Upper lobe of right lung (tissue), 1 donor: ENCODE measurements at regions not wholly inside any gene's neighbourhood (a gene's known extent, or its start where the extent isn't known, plus 50 kb on each side); places are given as distances from the start of the nearest gene placed in this dataset.
"Not testable (repeated sequence)": the region's sequence is repeated elsewhere in the genome, so short reads cannot be mapped to it uniquely, and the experiment has no call there.

ENCODE experiments used
- ATAC-seq: fragments of 200-7000 bp; cut with Tn5 transposase; one replicate; pipeline ENCODE4 v1.9.1; 2020; ENCODE audit warnings: mild to moderate bottlenecking, moderate library complexity
- DNase-seq: peaks from one replicate; pipeline ENCODE4 v3.0.0-alpha.2; 2020
- H3K27ac ChIP-seq: fragments of 200-600 bp; one replicate; pipeline ENCODE4 v1.8.0; 2022
- H3K27me3 ChIP-seq: fragments of 200-600 bp; one replicate; pipeline ENCODE4 v1.8.0; 2022; ENCODE audit warnings: mild to moderate bottlenecking
- H3K36me3 ChIP-seq: fragments of 200-600 bp; one replicate; pipeline ENCODE4 v1.8.0; 2022
- H3K4me1 ChIP-seq: fragments of 200-600 bp; one replicate; pipeline ENCODE4 v1.8.0; 2022
- H3K4me3 ChIP-seq: fragments of 200-600 bp; one replicate; pipeline ENCODE4 v1.8.0; 2022; ENCODE audit warnings: mild to moderate bottlenecking
- H3K9me3 ChIP-seq: fragments of 200-600 bp; one replicate; pipeline ENCODE4 v1.8.0; 2022
- CTCF ChIP-seq: fragments of 200-600 bp; IDR thresholded peaks from one replicate; pipeline ENCODE4 v1.8.0; 2022; ENCODE audit warnings: antibody characterized with exemption
- intact Hi-C: fragments of 100-400 bp; cut with DNase I; formaldehyde crosslinking; loops from one replicate; pipeline ENCODE4 v1.11.0; 2022
- donor health status: DM: no; HTN: yes; CAD: no; lungs with severe emphysema.

GRCh38 chr7:35900651-35901050, 99.8 kb downstream of the SEPTIN7 start:
- TF ChIP-seq CTCF, result no peak
- Histone ChIP-seq H3K4me1 (no peaks in the 10 kb centered on the region), H3K36me3 (peaks cover 73% of the 10 kb centered on the region), H3K4me3 (no peak overlapping the region), H3K27ac (no peak overlapping the region), H3K27me3 (no peaks in the 10 kb centered on the region), H3K9me3 (no peaks in the 10 kb centered on the region)
- ATAC-seq (no peak), DNase-seq (no peak)
- intact Hi-C loops, result loop anchor here (10.0 kb wide), 1 partner anchor 196 kb away; no protein-coding TSS in a partner anchor

- Histone ChIP-seq H3K9me3 (no peaks in the 10 kb centered on the region), H3K4me1 (no peaks in the 10 kb centered on the region), H3K36me3 (peaks cover 41% of the 10 kb centered on the region), H3K4me3 (no peak overlapping the region), H3K27me3 (no peaks in the 10 kb centered on the region), H3K27ac (no peak overlapping the region)
- intact Hi-C loops, result loop anchor here (10.0 kb wide), 1 partner anchor 201 kb away; no protein-coding TSS in a partner anchor
- DNase-seq (no peak), ATAC-seq (no peak)
- TF ChIP-seq CTCF, result no peak
Measured at GRCh38 chr7:35905555-35905954, 104.7 kb downstream of the SEPTIN7 start.

- intact Hi-C loops, result loop anchor here (10.0 kb wide), 1 partner anchor 202 kb away; no protein-coding TSS in a partner anchor
- no peak overlapping the region for H3K4me3 ChIP-seq
- TF ChIP-seq CTCF, result peak; percentile 93
Measured at GRCh38 chr7:35906191-35906908, 105.5 kb downstream of the SEPTIN7 start.

GRCh38 chr7:35908331-35909216, 107.7 kb downstream of the SEPTIN7 start:
- ATAC-seq (no peak), DNase-seq (no peak)
- H3K36me3 ChIP-seq, result peaks cover 20% of the 10 kb centered on the region
- H3K9me3 ChIP-seq, result no peaks in the 10 kb centered on the region
- no peak overlapping the region for H3K27ac ChIP-seq
- intact Hi-C loops, result loop anchor here (10.0 kb wide), 1 partner anchor 204 kb away; no protein-coding TSS in a partner anchor
- no peak for TF ChIP-seq CTCF
- no peaks in the 10 kb centered on the region for H3K4me1 ChIP-seq
- H3K4me3 ChIP-seq, result no peak overlapping the region
- no peaks in the 10 kb centered on the region for H3K27me3 ChIP-seq

More at GRCh38 chr7:35906191-35906908, 105.5 kb downstream of the SEPTIN7 start:
- Histone ChIP-seq H3K9me3 (no peaks in the 10 kb centered on the region), H3K4me1 (no peaks in the 10 kb centered on the region), H3K27ac (no peak overlapping the region), H3K36me3 (peaks cover 35% of the 10 kb centered on the region), H3K27me3 (no peaks in the 10 kb centered on the region)
- no peak for DNase-seq
- peak; percentile 98 for ATAC-seq

GRCh38 chr7:35909870-35910357, 109.1 kb downstream of the SEPTIN7 start:
- H3K36me3 ChIP-seq, result peaks cover 7% of the 10 kb centered on the region
- no peak overlapping the region for H3K27ac ChIP-seq
- no peak for TF ChIP-seq CTCF
- ATAC-seq (no peak), DNase-seq (no peak)
- intact Hi-C loops, result loop anchor here (10.0 kb wide), 1 partner anchor 205 kb away; no protein-coding TSS in a partner anchor
- H3K4me3 ChIP-seq, result no peak overlapping the region
- no peaks in the 10 kb centered on the region for H3K4me1 ChIP-seq
- no peaks in the 10 kb centered on the region for H3K27me3 ChIP-seq
- H3K9me3 ChIP-seq, result no peaks in the 10 kb centered on the region

GRCh38 chr7:35910621-35911020, 109.8 kb downstream of the SEPTIN7 start:
- ATAC-seq, H3K4me1 ChIP-seq, DNase-seq, H3K9me3 ChIP-seq, H3K36me3 ChIP-seq, H3K27ac ChIP-seq, H3K27me3 ChIP-seq, H3K4me3 ChIP-seq, intact Hi-C loops: not testable (repeated sequence)

GRCh38 chr7:35913350-35913749, 112.5 kb downstream of the SEPTIN7 start:
- H3K36me3 ChIP-seq, H3K9me3 ChIP-seq, H3K4me1 ChIP-seq, ATAC-seq, H3K27ac ChIP-seq, intact Hi-C loops, H3K4me3 ChIP-seq, DNase-seq, H3K27me3 ChIP-seq: not testable (repeated sequence)

GRCh38 chr7:35914214-35914613, 113.4 kb downstream of the SEPTIN7 start:
- H3K4me1 ChIP-seq, intact Hi-C loops: not testable (repeated sequence)

More at GRCh38 chr7:35914214-35914613, 113.4 kb downstream of the SEPTIN7 start:
- not testable (repeated sequence) for H3K27ac ChIP-seq, H3K27me3 ChIP-seq, DNase-seq, ATAC-seq, H3K36me3 ChIP-seq, H3K4me3 ChIP-seq, H3K9me3 ChIP-seq
